Esophagus muscularis mucosa (tissue), 4 donors: ENCODE measurements at regions not wholly inside any gene's neighbourhood (a gene's known extent, or its start where the extent isn't known, plus 50 kb on each side); places are given as distances from the start of the nearest gene placed in this dataset.
A peak's percentile ranks its signal among the peaks of the same experiment; 100 is the strongest.
"Not testable (repeated sequence)": the region's sequence is repeated elsewhere in the genome, so short reads cannot be mapped to it uniquely, and the experiment has no call there.

Experiments
- DNase-seq: peaks from one replicate; pipeline ENCODE4 v3.0.0-alpha.2; 2017; ENCODE audit errors: extremely low spot score
- H3K27ac ChIP-seq, 4 donors: fragments of 200-600 bp; sonication (generic); replicated peaks in 1 of 4; 1 replicate in 3 of 4; 2 replicates in 1 of 4; pipeline ENCODE4 v1.5.1; 2016 to 2019; ENCODE audit warnings: mild to moderate bottlenecking in 1 of 4
- H3K27me3 ChIP-seq, 4 donors: fragments of 200-600 bp; sonication (generic); one replicate each; pipeline versions ENCODE4 v1.5.1 to v1.6.0; 2016 to 2019
- H3K36me3 ChIP-seq, 4 donors: fragments of 200-600 bp; sonication (generic); one replicate each; pipeline ENCODE4 v1.5.1; 2016 to 2019
- H3K4me1 ChIP-seq, 4 donors: fragments of 200-600 bp; sonication (generic); one replicate each; pipeline ENCODE4 v1.5.1; 2016 to 2019
- H3K4me3 ChIP-seq, 4 donors: fragments of 200-600 bp; sonication (generic); 1 replicate in 2 of 4; 2 replicates in 2 of 4; pipeline ENCODE4 v1.5.1; 2016 to 2019; ENCODE audit warnings: mild to moderate bottlenecking in 4 of 4, moderate library complexity in 1 of 4
- H3K9me3 ChIP-seq, 4 donors: fragments of 200-600 bp; sonication (generic); 1 replicate in 3 of 4; 2 replicates in 1 of 4; pipeline ENCODE4 v1.5.1; 2016 to 2019
- CTCF ChIP-seq, 3 experiments: fragments of 200-600 bp in 2 of 3; fragments of 450-650 bp in 1 of 3; sonication (generic) in 2 of 3; IDR thresholded peaks; one replicate each; pipeline ENCODE4 v1.5.1; 2017 to 2019; ENCODE audit warnings: antibody characterized with exemption in 3 of 3, mild to moderate bottlenecking in 2 of 3, moderate library complexity in 1 of 3
- EP300 ChIP-seq: sonication (generic); formaldehyde crosslinking; IDR thresholded peaks from one replicate; pipeline ENCODE4 v1.6.1; 2017; ENCODE audit warnings: antibody characterized with exemption
- POLR2A ChIP-seq: fragments of 450-650 bp; IDR thresholded peaks from one replicate; pipeline ENCODE4 v1.6.1; 2017; ENCODE audit warnings: antibody characterized with exemption, moderate library complexity, mild to moderate bottlenecking, low read depth
- POLR2AphosphoS5 ChIP-seq, 2 donors: sonication (generic); formaldehyde crosslinking; IDR thresholded peaks; one replicate each; pipeline ENCODE4 v1.6.1; 2017; ENCODE audit warnings: antibody characterized with exemption in 2 of 2
- WGBS: methylation state at CpG from one replicate; pipeline ENCODE4 v1.1.5; 2018; 5-methylcytosine and 5-hydroxymethylcytosine counted together
- intact Hi-C: fragments of 100-400 bp; cut with DNase I; formaldehyde crosslinking; loops from one replicate; pipeline ENCODE4 v1.15.1; 2023

- H3K4me3 ChIP-seq: no peak overlapping the region
- no peaks in the 10 kb centered on the region for H3K4me1 ChIP-seq
- H3K36me3 ChIP-seq: no peaks in the 10 kb centered on the region
- no peaks in the 10 kb centered on the region for H3K9me3 ChIP-seq
- intact Hi-C loops: no loop called here
- no peak for DNase-seq
- TF ChIP-seq POLR2A (no peak), EP300 (no peak), POLR2AphosphoS5 (IDR thresholded peaks at IDR 0.05) (no peak), CTCF (IDR thresholded peaks at IDR 0.05) (no peak)
- H3K27me3 ChIP-seq: no peaks in the 10 kb centered on the region
- H3K27ac ChIP-seq: no peak overlapping the region
- 59% methylated on average over 6 of the region's 6 CpGs for WGBS
Measured at GRCh38 chr10:30160271-30160982, 101.0 kb upstream of the JCAD start.

- H3K9me3 ChIP-seq, H3K4me3 ChIP-seq, intact Hi-C loops, DNase-seq, H3K4me1 ChIP-seq, H3K27ac ChIP-seq, H3K36me3 ChIP-seq, H3K27me3 ChIP-seq: not testable (repeated sequence)
- 72% methylated on average over 2 of the region's 2 CpGs for WGBS
Measured at GRCh38 chr10:30159614-30160013, 100.2 kb upstream of the JCAD start.

GRCh38 chr10:30158325-30158960 is 99.1 kb upstream of the JCAD start:
- no peaks in the 10 kb centered on the region for H3K36me3 ChIP-seq
- H3K9me3 ChIP-seq: no peaks in the 10 kb centered on the region
- TF ChIP-seq EP300 (no peak), POLR2A (no peak), CTCF (IDR thresholded peaks at IDR 0.05) (no peak), POLR2AphosphoS5 (IDR thresholded peaks at IDR 0.05) (no peak)
- 72% methylated on average over 2 of the region's 2 CpGs for WGBS
- intact Hi-C loops: no loop called here
- H3K4me3 ChIP-seq: no peak overlapping the region
- H3K4me1 ChIP-seq: no peaks in the 10 kb centered on the region
- H3K27ac ChIP-seq: no peak overlapping the region
- DNase-seq: no peak
- H3K27me3 ChIP-seq: no peaks in the 10 kb centered on the region

- Histone ChIP-seq H3K27ac (peak overlapping the region in 1 of 4 donors; percentile 42), H3K4me1 (no peaks in the 10 kb centered on the region), H3K27me3 (no peaks in the 10 kb centered on the region), H3K4me3 (no peak overlapping the region), H3K9me3 (no peaks in the 10 kb centered on the region), H3K36me3 (no peaks in the 10 kb centered on the region)
- WGBS: 61% methylated on average over 4 of the region's 4 CpGs
- intact Hi-C loops: no loop called here
- no peak for TF ChIP-seq CTCF (IDR thresholded peaks at IDR 0.05)
- peak; percentile 11 to 57 for TF ChIP-seq POLR2AphosphoS5 (IDR thresholded peaks at IDR 0.05)
- DNase-seq: no peak
Measured at GRCh38 chr10:30155401-30155800, 96.0 kb upstream of the JCAD start.

- no peaks in the 10 kb centered on the region for H3K27me3 ChIP-seq
- intact Hi-C loops: no loop called here
- no peak for DNase-seq
- TF ChIP-seq POLR2A: no peak
- no peak for TF ChIP-seq EP300
- no peak for TF ChIP-seq CTCF (IDR thresholded peaks at IDR 0.05)
- TF ChIP-seq POLR2AphosphoS5 (IDR thresholded peaks at IDR 0.05): no peak
- H3K27ac ChIP-seq: no peak overlapping the region
- no peak overlapping the region for H3K4me3 ChIP-seq
- no peaks in the 10 kb centered on the region for H3K36me3 ChIP-seq
- 75% methylated on average over 1 of the region's 1 CpG for WGBS
- H3K9me3 ChIP-seq: no peaks in the 10 kb centered on the region
- no peaks in the 10 kb centered on the region for H3K4me1 ChIP-seq
Measured at GRCh38 chr10:30154561-30154960, 95.2 kb upstream of the JCAD start.
